Neural cell (in vitro differentiated cells): ENCODE measurements at regions not wholly inside any gene's neighbourhood (a gene's known extent, or its start where the extent isn't known, plus 50 kb on each side); places are given as distances from the start of the nearest gene placed in this dataset.
"Not testable (repeated sequence)": the region's sequence is repeated elsewhere in the genome, so short reads cannot be mapped to it uniquely, and the experiment has no call there.

Experiments
- CTCF ChIP-seq: fragments of 450-650 bp; IDR thresholded peaks from 2 replicates; pipeline ENCODE4 v1.5.1; 2014; ENCODE audit warnings: antibody characterized with exemption, mild to moderate bottlenecking, moderate library complexity; ENCODE audit not compliant: poor library complexity, severe bottlenecking
- EZH2 ChIP-seq: fragments of 200-600, 300-800 bp; shearing (Covaris generic), sonication (generic); IDR thresholded peaks from 2 replicates; pipeline ENCODE4 v1.6.1; 2014; ENCODE audit warnings: antibody characterized with exemption, low read length, borderline replicate concordance, mild to moderate bottlenecking; ENCODE audit not compliant: insufficient read depth, poor library complexity, severe bottlenecking
- MXI1 ChIP-seq: fragments of 450-650 bp; conservative IDR thresholded peaks from 2 replicates; pipeline ENCODE4 v1.6.1; 2014; ENCODE audit warnings: antibody characterized with exemption, mild to moderate bottlenecking; ENCODE audit not compliant: poor library complexity, severe bottlenecking
- POLR2AphosphoS5 ChIP-seq: IDR thresholded peaks from 2 replicates; pipeline ENCODE4 v1.6.1; 2012
- RAD21 ChIP-seq: fragments of 450-650 bp; conservative IDR thresholded peaks from 2 replicates; pipeline ENCODE4 v1.6.1; 2014; ENCODE audit warnings: antibody characterized with exemption, mild to moderate bottlenecking, moderate library complexity
- REST ChIP-seq: IDR thresholded peaks from 2 replicates; pipeline ENCODE4 v1.6.1; 2012; ENCODE audit warnings: borderline replicate concordance
- SMC3 ChIP-seq: fragments of 450-650 bp; conservative IDR thresholded peaks from 2 replicates; pipeline ENCODE4 v1.6.1; 2014; ENCODE audit warnings: antibody characterized with exemption, mild to moderate bottlenecking, moderate library complexity; ENCODE audit not compliant: poor library complexity

GRCh38 chr21:10345178-10345612, 176.2 kb upstream of the TPTE start:
- TF ChIP-seq RAD21, CTCF, POLR2AphosphoS5, REST, SMC3, MXI1, EZH2: not testable (repeated sequence)
